ENCODE measurements at regions not wholly inside any gene's neighbourhood (a gene's known extent, or its start where the extent isn't known, plus 50 kb on each side); places are given as distances from the start of the nearest gene placed in this dataset.
A peak's percentile ranks its signal among the peaks of the same experiment; 100 is the strongest.

GRCh38 chr16:63808730-63809129 lies 1313.1 kb downstream of the CDH11 start:
- DNase-seq = no peak
- Histone ChIP-seq H3K4me3 (ENCODE audit: low read depth, low read length) (no peak overlapping the region), H3K27me3 (ENCODE audit: insufficient read depth, low read depth, severe bottlenecking) (no peaks in the 10 kb centered on the region), H3K36me3 (no peaks in the 10 kb centered on the region), H3K9me3 (ENCODE audit: severe bottlenecking) (no peaks in the 10 kb centered on the region), H3K27ac (no peak overlapping the region)
- no peak for TF ChIP-seq CTCF (IDR thresholded peaks at IDR 0.05; ENCODE audit: low read depth, low read length)

- no peak for DNase-seq
- no peaks in the 10 kb centered on the region for H3K36me3 ChIP-seq
- no peak overlapping the region for H3K27ac ChIP-seq
- TF ChIP-seq CTCF (IDR thresholded peaks at IDR 0.05; ENCODE audit: low read depth, low read length) = no peak
- no peak overlapping the region for H3K4me3 ChIP-seq (ENCODE audit: low read depth, low read length)
- H3K27me3 ChIP-seq (ENCODE audit: insufficient read depth, low read depth, severe bottlenecking) = no peaks in the 10 kb centered on the region
- H3K9me3 ChIP-seq (ENCODE audit: severe bottlenecking) = no peaks in the 10 kb centered on the region
Measured at GRCh38 chr16:63806794-63807506, 1314.9 kb downstream of the CDH11 start.

DNA sequence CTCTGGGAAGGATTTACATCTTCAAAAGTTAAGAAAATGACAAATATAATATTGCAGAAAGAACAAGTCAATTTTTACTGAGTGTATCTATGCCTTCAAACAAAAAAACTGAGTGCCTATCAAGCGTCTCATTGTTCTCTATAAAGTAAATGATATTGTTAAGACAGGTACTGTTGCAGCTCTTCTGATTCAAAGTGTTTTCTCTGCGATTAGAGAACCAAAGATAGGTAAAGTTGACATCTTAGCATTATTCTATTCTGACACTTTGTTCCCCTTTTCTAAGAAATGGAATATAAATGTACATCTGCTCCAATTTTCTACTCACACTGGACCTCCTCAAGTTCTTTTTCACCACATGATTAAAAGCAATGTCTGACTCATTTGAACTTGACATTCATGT lies 1317.7 kb downstream of the CDH11 start:
- Histone ChIP-seq H3K36me3 (no peaks in the 10 kb centered on the region), H3K9me3 (ENCODE audit: severe bottlenecking) (no peaks in the 10 kb centered on the region), H3K27me3 (ENCODE audit: insufficient read depth, low read depth, severe bottlenecking) (no peaks in the 10 kb centered on the region), H3K4me3 (ENCODE audit: low read depth, low read length) (no peak overlapping the region), H3K27ac (no peak overlapping the region)
- TF ChIP-seq CTCF (IDR thresholded peaks at IDR 0.05; ENCODE audit: low read depth, low read length) = no peak
- DNase-seq = no peak

DNA sequence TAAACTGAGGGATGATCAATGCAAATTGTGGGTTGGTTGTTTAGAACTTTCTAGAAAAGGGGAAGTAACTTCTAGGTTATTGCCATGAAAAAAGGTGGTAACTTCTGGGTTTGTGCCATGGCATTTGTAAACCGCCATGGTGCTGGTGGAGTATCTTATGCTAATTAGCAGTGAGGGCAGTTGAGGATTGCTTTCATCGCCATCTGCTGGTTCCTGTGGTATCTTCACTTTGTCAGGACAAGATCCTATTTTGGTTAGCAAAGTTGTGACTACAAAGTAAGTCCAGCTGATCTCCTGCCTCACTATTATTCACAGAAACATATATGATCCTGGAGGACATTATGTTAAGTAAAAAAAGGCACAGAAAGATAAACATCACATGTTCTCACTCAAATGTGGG lies 1332.3 kb downstream of the CDH11 start:
- TF ChIP-seq CTCF (IDR thresholded peaks at IDR 0.05; ENCODE audit: low read depth, low read length) = peak; percentile 61
- Histone ChIP-seq H3K27me3 (ENCODE audit: insufficient read depth, low read depth, severe bottlenecking) (no peaks in the 10 kb centered on the region), H3K36me3 (no peaks in the 10 kb centered on the region), H3K9me3 (ENCODE audit: severe bottlenecking) (peaks cover 20% of the 10 kb centered on the region), H3K27ac (no peak overlapping the region), H3K4me3 (ENCODE audit: low read depth, low read length) (no peak overlapping the region)
- DNase-seq = peak; percentile 20

- no peak overlapping the region for H3K4me3 ChIP-seq (ENCODE audit: low read depth, low read length)
- H3K27me3 ChIP-seq (ENCODE audit: insufficient read depth, low read depth, severe bottlenecking) = no peaks in the 10 kb centered on the region
- H3K9me3 ChIP-seq (ENCODE audit: severe bottlenecking) = peaks cover 20% of the 10 kb centered on the region
- no peaks in the 10 kb centered on the region for H3K36me3 ChIP-seq
- TF ChIP-seq CTCF (IDR thresholded peaks at IDR 0.05; ENCODE audit: low read depth, low read length) = no peak
- no peak overlapping the region for H3K27ac ChIP-seq
- no peak for DNase-seq
Measured at GRCh38 chr16:63787014-63787413, 1334.8 kb downstream of the CDH11 start.

- Histone ChIP-seq H3K9me3 (ENCODE audit: severe bottlenecking) (peaks cover 20% of the 10 kb centered on the region), H3K27ac (no peak overlapping the region), H3K4me3 (ENCODE audit: low read depth, low read length) (no peak overlapping the region), H3K27me3 (ENCODE audit: insufficient read depth, low read depth, severe bottlenecking) (no peaks in the 10 kb centered on the region), H3K36me3 (no peaks in the 10 kb centered on the region)
- TF ChIP-seq CTCF (IDR thresholded peaks at IDR 0.05; ENCODE audit: low read depth, low read length) = no peak
- no peak for DNase-seq
Measured at GRCh38 chr16:63785170-63785569, 1336.7 kb downstream of the CDH11 start.
